ENCODE measurements at regions not wholly inside any gene's neighbourhood (a gene's known extent, or its start where the extent isn't known, plus 50 kb on each side); places are given as distances from the start of the nearest gene placed in this dataset.
A peak's percentile ranks its signal among the peaks of the same experiment; 100 is the strongest.

DNA sequence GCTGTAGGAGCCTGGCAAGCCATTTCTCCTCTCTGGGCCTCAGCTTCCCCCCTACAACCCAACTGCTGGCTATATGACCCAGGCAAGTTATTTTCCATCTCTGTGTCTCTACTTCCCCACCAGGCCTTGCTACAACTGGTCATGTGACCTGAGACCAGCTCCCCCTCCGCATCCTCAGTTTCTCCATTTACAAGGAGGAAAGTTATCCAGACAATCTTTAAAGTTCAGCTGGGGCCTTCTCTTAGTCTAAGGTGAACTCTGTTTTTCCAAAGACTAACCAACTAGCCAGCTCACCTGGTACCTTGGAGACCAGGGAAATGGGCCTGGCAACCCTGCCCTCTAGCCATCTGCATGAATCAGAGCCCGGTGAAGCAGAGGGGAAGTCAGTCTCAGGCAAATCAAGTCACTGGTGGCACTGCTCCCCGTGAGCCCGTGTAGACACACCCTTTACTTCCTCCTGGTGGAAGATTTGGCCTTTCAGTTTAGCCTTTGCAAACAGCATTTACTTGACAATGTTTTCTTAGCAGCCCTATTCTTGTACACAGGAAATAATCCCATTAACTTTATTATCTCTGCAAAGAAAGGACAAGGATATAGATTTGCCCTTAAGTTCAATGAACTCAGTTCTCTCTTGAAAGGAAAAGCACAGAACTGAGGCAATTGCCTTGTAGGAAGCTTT is 157.7 kb downstream of the VEGFA start (continued):
- TF ChIP-seq RBM17 (IDR thresholded peaks at IDR 0.05; ENCODE audit: borderline replicate concordance, low read depth, low read length) (no peak), KLF6 (CRISPR knock-in tag; IDR thresholded peaks at IDR 0.05; ENCODE audit: borderline replicate concordance) (0 out of 2 replicates have a peak, but pooled peaks have one; percentile 44), PHTF2 (CRISPR knock-in tag; IDR thresholded peaks at IDR 0.05) (no peak), SNIP1 (IDR thresholded peaks at IDR 0.05; ENCODE audit: low read depth) (no peak), FOXJ2 (tag; IDR thresholded peaks at IDR 0.05) (no peak), ZNF24 (IDR thresholded peaks at IDR 0.05) (no peak)
- TF ChIP-seq, protein P1, sequence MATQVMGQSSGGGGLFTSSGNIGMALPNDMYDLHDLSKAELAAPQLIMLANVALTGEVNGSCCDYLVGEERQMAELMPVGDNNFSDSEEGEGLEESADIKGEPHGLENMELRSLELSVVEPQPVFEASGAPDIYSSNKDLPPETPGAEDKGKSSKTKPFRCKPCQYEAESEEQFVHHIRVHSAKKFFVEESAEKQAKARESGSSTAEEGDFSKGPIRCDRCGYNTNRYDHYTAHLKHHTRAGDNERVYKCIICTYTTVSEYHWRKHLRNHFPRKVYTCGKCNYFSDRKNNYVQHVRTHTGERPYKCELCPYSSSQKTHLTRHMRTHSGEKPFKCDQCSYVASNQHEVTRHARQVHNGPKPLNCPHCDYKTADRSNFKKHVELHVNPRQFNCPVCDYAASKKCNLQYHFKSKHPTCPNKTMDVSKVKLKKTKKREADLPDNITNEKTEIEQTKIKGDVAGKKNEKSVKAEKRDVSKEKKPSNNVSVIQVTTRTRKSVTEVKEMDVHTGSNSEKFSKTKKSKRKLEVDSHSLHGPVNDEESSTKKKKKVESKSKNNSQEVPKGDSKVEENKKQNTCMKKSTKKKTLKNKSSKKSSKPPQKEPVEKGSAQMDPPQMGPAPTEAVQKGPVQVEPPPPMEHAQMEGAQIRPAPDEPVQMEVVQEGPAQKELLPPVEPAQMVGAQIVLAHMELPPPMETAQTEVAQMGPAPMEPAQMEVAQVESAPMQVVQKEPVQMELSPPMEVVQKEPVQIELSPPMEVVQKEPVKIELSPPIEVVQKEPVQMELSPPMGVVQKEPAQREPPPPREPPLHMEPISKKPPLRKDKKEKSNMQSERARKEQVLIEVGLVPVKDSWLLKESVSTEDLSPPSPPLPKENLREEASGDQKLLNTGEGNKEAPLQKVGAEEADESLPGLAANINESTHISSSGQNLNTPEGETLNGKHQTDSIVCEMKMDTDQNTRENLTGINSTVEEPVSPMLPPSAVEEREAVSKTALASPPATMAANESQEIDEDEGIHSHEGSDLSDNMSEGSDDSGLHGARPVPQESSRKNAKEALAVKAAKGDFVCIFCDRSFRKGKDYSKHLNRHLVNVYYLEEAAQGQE (IDR thresholded peaks at IDR 0.05; ENCODE audit: borderline replicate concordance) = no peak
- TF ChIP-seq, protein P1 (CRISPR knock-in tag; IDR thresholded peaks at IDR 0.05; ENCODE audit: low read depth) = no peak

All from K562 (cell line).